Testis (tissue), 2 donors: ENCODE measurements at regions not wholly inside any gene's neighbourhood (a gene's known extent, or its start where the extent isn't known, plus 50 kb on each side); places are given as distances from the start of the nearest gene placed in this dataset.
"Not testable (repeated sequence)": the region's sequence is repeated elsewhere in the genome, so short reads cannot be mapped to it uniquely, and the experiment has no call there.

Source experiments
- DNase-seq: peaks from one replicate; pipeline ENCODE4 v3.0.0-alpha.2; 2019
- H3K27ac ChIP-seq, 2 donors: fragments of 200-600 bp; sonication (generic); one replicate each; pipeline ENCODE4 v1.5.1; 2019
- H3K27me3 ChIP-seq: fragments of 200-600 bp; sonication (generic); one replicate; pipeline ENCODE4 v1.5.1; 2019
- H3K36me3 ChIP-seq: fragments of 200-600 bp; sonication (generic); one replicate; pipeline ENCODE4 v1.5.1; 2017; ENCODE audit warnings: low read depth; ENCODE audit errors: missing control alignments
- H3K4me1 ChIP-seq: fragments of 200-600 bp; sonication (generic); one replicate; pipeline ENCODE4 v1.5.1; 2019
- H3K4me3 ChIP-seq, 2 donors: fragments of 200-600 bp; sonication (generic); one replicate each; pipeline ENCODE4 v1.5.1; 2017 to 2019
- H3K9me3 ChIP-seq: fragments of 200-600 bp; sonication (generic); one replicate; pipeline ENCODE4 v1.5.1; 2017
- POLR2A ChIP-seq: fragments of 450-650 bp; IDR thresholded peaks from one replicate; pipeline ENCODE4 v1.6.1; 2017; ENCODE audit warnings: antibody characterized with exemption, mild to moderate bottlenecking, moderate library complexity
- WGBS, 2 donors: methylation state at CpG; one replicate each; pipeline ENCODE4 v1.1.5; 2018; 5-methylcytosine and 5-hydroxymethylcytosine counted together
- intact Hi-C: fragments of 100-400 bp; cut with DNase I; formaldehyde crosslinking; loops from one replicate; pipeline ENCODE4 v1.15.1; 2023; ENCODE audit warnings: low total_unique reads
- TF ChIP-seq, protein P1 (sequence below), 3 experiments: fragments of 450-650 bp in 2 of 3; fragments of 200-600 bp in 1 of 3; sonication (generic) in 1 of 3; IDR thresholded peaks; one replicate each; pipeline ENCODE4 v1.5.1; 2016 to 2019; ENCODE audit warnings: antibody characterized with exemption in 3 of 3, mild to moderate bottlenecking in 2 of 3, moderate library complexity in 1 of 3

DNA sequence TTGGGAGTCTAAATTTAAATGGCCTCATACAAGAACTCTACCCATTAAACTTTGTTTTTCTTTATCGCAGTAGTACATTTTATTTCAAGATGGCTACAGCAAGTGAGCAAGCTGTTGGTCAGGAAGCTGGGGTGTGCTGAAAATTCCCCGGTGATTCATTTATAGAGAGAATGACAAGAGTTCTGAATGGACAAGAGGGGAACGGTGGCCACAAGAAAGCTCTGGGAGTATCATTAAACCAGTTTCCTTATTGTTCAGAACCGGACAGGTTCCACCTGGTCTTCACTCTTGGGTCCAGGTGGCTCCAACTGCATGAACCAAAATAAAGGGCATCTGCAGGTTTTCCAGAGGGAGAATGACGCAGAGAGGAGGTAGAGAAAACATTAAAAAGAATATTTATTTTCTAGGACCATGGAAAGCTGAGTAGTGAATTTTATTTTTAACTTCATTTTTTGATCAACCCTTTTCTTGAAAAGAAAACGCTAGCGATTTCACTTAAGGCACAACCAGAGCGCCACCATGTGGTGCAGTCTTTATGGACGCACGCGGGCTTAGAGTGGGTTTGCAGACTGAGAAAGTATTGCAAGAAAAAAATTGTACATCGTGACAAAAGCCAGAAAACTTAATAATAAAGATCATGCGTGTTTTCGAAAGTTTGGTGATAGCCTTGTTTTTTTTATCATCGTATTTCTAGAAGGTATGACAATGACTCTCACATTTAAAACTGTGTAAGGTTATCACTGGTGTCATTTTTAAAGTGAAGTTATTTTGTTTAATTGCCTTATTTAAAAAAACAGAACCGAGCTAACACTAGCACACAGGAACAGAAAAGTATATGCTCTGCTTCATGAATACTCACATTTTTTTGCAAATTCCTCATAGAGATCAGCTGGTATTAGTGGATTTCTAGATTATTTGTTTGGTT, 97.9 kb upstream of the NOL4 start:
- H3K9me3 ChIP-seq = no peaks in the 10 kb centered on the region
- peak; percentile 82 for DNase-seq
- intact Hi-C loops = no loop called here
- no peak overlapping the region for H3K4me3 ChIP-seq
- no peaks in the 10 kb centered on the region for H3K27me3 ChIP-seq
- WGBS, 2 donors = 20 to 27% methylated on average over 16 of the region's 16 CpGs
- H3K27ac ChIP-seq = no peak overlapping the region
- no peaks in the 10 kb centered on the region for H3K36me3 ChIP-seq
- no peaks in the 10 kb centered on the region for H3K4me1 ChIP-seq
- no peak for TF ChIP-seq POLR2A
- TF ChIP-seq, protein P1, sequence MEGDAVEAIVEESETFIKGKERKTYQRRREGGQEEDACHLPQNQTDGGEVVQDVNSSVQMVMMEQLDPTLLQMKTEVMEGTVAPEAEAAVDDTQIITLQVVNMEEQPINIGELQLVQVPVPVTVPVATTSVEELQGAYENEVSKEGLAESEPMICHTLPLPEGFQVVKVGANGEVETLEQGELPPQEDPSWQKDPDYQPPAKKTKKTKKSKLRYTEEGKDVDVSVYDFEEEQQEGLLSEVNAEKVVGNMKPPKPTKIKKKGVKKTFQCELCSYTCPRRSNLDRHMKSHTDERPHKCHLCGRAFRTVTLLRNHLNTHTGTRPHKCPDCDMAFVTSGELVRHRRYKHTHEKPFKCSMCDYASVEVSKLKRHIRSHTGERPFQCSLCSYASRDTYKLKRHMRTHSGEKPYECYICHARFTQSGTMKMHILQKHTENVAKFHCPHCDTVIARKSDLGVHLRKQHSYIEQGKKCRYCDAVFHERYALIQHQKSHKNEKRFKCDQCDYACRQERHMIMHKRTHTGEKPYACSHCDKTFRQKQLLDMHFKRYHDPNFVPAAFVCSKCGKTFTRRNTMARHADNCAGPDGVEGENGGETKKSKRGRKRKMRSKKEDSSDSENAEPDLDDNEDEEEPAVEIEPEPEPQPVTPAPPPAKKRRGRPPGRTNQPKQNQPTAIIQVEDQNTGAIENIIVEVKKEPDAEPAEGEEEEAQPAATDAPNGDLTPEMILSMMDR (IDR thresholded peaks at IDR 0.05) = peak in 2 of 3 experiments; percentile 33 to 40

DNA sequence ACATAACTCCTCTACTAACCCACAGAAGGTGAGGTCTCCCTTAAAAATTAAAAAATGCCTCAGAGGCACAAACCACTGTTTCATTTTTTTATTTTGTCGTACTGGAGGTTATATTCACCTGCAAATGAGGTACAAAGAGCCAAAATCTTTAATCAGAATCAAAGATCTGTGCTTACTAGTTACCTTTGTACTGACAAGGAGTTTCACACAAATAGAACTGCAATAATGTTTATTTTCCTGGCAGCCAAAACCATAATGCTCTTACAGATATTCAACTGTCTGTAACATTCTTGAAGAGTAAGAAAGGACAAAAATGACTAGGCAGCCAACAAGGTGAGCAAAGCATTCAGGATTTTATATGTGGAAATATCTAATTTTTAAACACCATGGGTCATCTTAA, 105.1 kb upstream of the NOL4 start:
- TF ChIP-seq, protein P1 (IDR thresholded peaks at IDR 0.05) = no peak
- no peak for TF ChIP-seq POLR2A
- Histone ChIP-seq H3K27me3 (no peaks in the 10 kb centered on the region), H3K9me3 (no peaks in the 10 kb centered on the region), H3K4me1 (no peaks in the 10 kb centered on the region), H3K4me3 (no peak overlapping the region), H3K36me3 (no peaks in the 10 kb centered on the region), H3K27ac (no peak overlapping the region)
- DNase-seq = no peak
- WGBS, 2 donors = 43 to 56% methylated on average over 1 of the region's 1 CpG
- intact Hi-C loops = no loop called here

DNA sequence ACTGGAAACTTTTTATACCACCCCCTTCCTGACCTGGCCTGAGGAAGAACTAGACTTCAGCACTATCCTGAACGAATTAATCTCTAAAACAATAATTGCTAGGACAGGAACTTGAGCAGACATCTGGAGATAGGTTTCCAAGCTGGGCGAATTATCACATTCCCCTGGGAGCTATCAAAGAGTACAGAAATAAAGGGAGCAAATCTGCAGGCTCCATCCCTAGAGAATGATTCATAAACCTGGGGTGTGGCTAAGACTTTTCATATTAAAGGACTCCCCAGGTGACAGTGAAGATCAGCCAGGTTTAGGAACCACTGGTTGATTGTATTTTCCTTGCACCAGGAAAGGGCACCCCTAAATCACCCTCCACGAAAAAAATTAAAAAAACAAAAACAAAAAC, 105.6 kb upstream of the NOL4 start:
- no peak overlapping the region for H3K4me3 ChIP-seq
- no peaks in the 10 kb centered on the region for H3K9me3 ChIP-seq
- intact Hi-C loops = no loop called here
- DNase-seq = no peak
- no peaks in the 10 kb centered on the region for H3K4me1 ChIP-seq
- H3K36me3 ChIP-seq = no peaks in the 10 kb centered on the region
- H3K27me3 ChIP-seq = no peaks in the 10 kb centered on the region
- TF ChIP-seq POLR2A = no peak
- TF ChIP-seq, protein P1 (IDR thresholded peaks at IDR 0.05) = no peak
- H3K27ac ChIP-seq = no peak overlapping the region
- 26 to 43% methylated on average over 3 of the region's 3 CpGs for WGBS, 2 donors

DNA sequence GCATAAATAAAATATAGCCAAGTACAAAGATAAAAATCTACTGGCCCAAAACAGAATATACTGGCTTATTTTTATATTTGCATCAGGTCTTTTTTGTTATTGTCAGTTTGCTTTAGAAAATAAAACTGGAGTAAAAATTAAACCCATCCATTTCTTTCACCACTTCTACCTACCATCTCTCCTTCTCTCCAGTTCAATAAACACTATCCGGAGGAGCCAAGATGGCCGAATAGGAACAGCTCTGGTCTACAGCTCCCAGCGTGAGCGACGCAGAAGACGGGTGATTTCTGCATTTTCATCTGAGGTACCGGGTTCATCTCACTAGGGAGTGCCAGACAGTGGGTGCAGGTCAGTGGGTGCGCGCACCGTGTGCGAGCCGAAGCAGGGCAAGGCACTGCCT, 106.2 kb upstream of the NOL4 start:
- H3K27ac ChIP-seq, DNase-seq, H3K27me3 ChIP-seq, H3K4me1 ChIP-seq, intact Hi-C loops, H3K36me3 ChIP-seq, H3K9me3 ChIP-seq, H3K4me3 ChIP-seq: not testable (repeated sequence)
- WGBS, 2 donors = 64 to 79% methylated on average over 12 of the region's 12 CpGs

DNA sequence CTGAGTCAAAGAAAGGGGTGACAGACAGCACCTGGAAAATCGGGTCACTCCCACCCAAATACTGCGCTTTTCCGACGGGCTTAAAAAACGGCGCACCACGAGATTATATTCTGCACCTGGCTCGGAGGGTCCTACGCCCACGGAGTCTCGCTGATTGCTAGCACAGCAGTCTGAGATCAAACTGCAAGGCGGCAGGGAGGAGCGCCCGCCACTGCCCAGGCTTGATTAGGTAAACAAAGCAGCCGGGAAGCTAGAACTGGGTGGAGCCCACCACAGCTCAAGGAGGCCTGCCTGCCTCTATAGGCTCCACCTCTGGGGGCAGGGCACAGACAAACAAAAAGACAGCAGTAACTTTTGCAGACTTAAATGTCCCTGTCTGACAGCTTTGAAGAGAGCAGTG, 106.6 kb upstream of the NOL4 start:
- H3K27me3 ChIP-seq, H3K9me3 ChIP-seq, DNase-seq, H3K4me1 ChIP-seq, H3K27ac ChIP-seq, H3K36me3 ChIP-seq, intact Hi-C loops, H3K4me3 ChIP-seq: not testable (repeated sequence)
- WGBS, 2 donors = 54 to 75% methylated on average over 15 of the region's 15 CpGs

DNA sequence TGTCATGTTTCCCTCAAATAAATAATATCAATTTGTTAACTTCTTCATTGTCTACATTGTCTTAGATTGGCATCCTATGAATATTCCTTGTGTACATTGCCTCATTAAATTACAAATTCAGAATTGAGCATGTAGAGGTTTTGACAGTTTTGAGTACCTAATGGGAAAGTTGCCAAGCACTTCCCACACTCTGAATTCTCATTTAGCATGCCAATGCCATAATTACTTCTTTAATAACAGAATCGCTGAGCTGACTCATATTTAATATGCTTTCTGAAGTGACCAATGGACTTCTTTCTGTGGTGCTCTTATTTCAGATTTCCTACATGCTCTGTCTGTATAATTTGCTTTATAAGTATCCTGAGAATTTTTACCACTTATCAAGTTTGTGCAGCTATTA, 114.4 kb upstream of the NOL4 start:
- no peaks in the 10 kb centered on the region for H3K36me3 ChIP-seq
- no peaks in the 10 kb centered on the region for H3K27me3 ChIP-seq
- no peaks in the 10 kb centered on the region for H3K4me1 ChIP-seq
- no peak overlapping the region for H3K4me3 ChIP-seq
- no peaks in the 10 kb centered on the region for H3K9me3 ChIP-seq
- intact Hi-C loops = no loop called here
- H3K27ac ChIP-seq = no peak overlapping the region
- no peak for DNase-seq
- WGBS, 2 donors = 63 to 72% methylated on average over 1 of the region's 1 CpG
- no peak for TF ChIP-seq POLR2A
- TF ChIP-seq, protein P1 (IDR thresholded peaks at IDR 0.05) = no peak
